HT1080 (cell line): ENCODE measurements at regions not wholly inside any gene's neighbourhood (a gene's known extent, or its start where the extent isn't known, plus 50 kb on each side); places are given as distances from the start of the nearest gene placed in this dataset.
A peak's percentile ranks its signal among the peaks of the same experiment; 100 is the strongest.
"Not testable (repeated sequence)": the region's sequence is repeated elsewhere in the genome, so short reads cannot be mapped to it uniquely, and the experiment has no call there.

Experiments used
- DNase-seq: peaks from one replicate; pipeline ENCODE4 v3.0.0-alpha.2; 2015; ENCODE audit warnings: low read depth

- DNase-seq = no peak
Measured at GRCh38 chr1:101367630-101368029, 130.8 kb downstream of the S1PR1 start.

GRCh38 chr1:101370488-101370887 lies 133.7 kb downstream of the S1PR1 start:
- DNase-seq = no peak

DNA sequence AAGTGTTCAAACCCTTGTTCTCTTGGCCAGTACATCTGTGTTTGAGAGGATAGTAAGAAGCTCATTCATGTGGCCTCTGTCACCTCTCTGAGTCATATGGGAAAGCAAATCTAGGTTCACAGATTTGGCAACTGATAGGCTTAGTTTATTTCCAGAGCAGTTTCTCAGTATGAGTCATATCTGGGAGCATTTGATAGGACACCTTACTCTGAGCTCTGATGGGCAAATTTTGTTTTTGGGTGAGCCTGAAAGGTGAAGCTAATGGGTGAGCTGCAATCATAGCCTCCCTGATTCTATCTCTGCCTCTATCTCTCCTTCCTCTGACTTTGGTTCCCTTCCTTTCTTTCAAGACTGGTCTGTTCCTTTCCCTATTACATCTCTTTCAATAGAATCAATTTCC lies 134.4 kb downstream of the S1PR1 start:
- peak; percentile 89 for DNase-seq

GRCh38 chr1:101373570-101373969 lies 136.8 kb downstream of the S1PR1 start:
- no peak for DNase-seq

- DNase-seq = not testable (repeated sequence)
Measured at GRCh38 chr1:101375448-101375847, 138.6 kb downstream of the S1PR1 start.

DNA sequence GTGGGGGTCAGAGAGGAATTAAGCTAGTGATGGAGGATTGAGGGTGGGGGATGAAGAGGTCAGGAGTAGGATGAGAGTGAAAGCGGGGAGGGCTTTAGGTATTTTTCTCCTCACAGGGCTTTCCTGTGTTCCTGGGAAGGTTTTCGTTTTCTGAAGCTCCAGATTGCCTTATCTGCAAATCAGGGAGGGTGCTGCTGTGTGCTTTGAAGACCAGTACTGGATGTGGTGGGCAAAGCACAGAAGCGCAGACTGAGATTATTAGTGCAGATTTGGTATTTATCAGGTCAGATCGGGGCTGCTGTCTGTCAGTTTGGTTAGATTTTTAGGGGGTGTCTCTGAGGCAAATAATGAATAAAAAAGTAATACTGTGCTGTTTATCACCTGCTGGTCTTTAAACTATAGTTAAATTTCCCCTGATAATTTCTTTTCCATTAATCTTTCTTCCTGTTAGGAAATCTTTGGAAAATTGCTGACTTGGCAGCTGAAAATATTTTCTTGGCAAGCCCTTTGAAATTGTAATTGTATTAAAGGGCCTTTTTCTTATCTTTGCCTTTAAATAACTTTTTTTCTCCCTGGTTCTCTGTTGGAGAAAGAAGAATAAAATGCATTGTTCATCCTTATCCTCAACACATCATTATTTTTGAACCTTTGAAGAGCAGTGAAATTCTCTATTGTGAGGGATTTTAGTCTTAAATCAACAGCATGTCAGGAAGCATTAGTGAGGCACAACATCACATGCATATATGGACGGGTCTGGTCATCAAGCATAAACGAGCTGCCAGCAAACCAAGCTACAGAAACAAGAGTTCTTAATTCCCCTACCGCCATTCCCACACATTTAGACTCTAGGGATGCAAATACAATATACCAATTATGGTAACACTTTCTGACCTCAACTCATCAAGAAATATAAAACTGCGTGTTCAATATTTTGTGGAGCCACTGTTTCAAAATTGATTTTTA lies 139.6 kb downstream of the S1PR1 start:
- DNase-seq = no peak

DNA sequence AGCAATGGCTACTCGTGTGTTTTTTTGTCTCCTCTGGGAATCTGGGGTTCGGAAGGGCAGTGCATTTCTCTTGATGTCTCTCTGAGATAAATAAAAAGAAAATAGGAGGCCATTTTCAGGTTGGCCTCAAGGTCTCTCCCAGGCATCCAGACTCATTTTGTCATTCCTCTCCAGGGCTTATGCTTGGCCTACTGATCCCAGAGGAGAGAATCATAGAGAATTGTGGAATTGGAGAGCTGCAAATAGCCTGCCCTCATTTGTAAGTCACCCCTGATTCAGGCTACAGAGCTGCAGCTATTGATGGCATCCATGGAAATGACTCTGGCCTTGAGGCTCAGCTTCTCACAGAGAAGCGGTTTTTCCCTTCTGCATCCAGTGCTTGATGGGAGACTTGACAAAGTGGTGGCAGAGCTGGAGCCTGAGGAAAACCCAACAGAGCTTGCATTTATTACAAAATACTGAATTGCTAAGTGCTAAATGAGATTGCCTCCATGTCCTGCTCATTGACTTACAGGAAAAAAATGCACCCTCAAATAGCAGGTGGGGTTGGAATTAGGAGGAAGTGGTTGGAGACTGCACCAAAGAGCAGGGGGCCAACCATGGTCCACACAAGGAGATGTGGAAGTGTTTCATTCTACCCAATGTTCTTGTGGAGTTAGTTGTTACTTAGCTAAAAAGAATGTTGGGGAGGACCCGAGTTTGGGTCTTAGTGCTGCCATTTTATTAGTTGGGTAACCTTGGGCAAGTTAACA lies 140.4 kb downstream of the S1PR1 start:
- DNase-seq = no peak

DNA sequence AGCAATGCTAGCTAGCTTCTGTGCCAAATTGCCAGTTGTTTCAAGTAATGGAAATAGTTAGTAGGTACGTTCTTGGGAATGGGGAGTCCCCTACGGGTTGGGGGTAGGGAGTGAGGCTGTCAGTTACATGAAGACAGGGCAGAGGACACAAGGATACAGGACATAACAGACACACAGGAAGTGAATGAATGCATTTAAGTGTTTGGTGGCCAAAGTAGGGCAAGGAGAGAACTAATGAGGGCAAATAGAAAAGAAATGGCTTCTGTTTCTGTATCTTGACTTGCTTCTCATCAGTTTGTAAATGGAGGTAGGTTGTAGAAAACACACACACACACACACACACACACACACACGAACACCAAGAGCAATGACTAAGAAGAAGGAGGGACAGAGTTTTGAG lies 142.2 kb downstream of the S1PR1 start:
- DNase-seq = no peak

DNA sequence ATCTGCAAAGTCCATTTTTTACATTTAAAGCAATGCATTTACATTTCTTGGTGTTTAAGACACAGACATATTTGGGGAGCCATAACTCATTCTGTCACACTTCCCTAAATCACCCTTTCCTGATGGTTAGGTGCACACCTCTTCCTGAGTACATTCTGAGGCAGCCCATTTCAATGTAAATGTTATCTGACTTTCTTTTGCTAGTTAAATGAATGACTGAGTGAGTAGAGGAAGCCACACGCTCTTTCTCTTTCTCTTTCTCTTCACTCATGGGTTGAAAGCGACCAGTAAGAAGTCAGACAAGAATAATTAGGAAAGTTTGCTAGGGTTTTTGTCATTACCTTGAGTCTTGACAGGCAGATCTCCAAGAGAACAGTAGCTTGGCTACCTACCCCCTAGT lies 143.1 kb downstream of the S1PR1 start:
- no peak for DNase-seq

DNA sequence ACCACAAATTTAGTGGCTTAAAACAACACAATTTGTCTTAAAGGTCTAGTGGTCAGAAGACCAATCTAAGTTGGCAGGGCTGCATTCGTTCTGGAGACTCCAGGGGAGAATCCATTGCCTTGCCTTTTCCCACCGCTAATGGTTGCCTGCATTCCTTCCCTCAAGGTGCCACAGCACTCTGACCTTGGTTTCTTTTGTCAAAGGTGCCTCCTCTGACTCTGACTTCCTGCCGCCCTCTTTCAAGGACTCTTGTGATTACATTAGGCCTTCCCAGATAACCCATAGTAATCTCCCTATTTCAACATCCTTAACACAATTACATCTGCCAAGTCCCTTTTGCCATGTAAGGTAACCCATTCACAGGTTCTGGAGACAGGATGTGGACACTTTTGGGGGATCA lies 145.3 kb downstream of the S1PR1 start:
- no peak for DNase-seq

DNA sequence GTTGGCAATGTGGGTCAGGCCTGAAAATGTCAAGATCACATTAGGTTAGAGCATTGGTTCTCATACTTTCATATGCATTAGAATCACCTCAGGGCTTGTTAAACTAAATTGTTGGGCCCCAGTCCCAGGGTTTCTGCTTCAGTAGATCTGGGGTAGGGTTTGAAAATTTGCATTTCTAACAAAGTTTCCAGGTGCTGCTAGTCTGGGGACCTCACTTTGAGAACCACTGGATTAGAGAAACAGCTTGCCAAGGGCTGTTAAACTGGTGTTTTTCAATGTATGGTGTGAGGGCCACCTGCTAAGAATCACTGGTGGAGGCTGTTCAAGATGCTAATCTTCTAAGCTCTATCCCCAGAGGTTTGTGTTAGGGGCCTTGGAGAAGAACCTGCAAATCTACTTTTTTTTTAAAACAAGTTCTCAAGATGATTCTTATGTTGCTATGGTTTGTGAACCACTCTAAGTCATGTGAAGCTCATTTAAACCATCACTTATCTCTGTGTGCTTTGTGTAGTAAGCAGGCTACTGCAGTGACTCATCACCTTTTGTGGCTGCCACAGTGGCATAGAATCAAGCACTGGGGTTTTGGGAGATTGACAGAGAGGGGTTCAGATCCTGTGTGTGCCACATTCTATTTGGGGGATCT lies 152.2 kb downstream of the S1PR1 start:
- peak; percentile 54 for DNase-seq

- no peak for DNase-seq
Measured at GRCh38 chr1:101389547-101389929, 152.7 kb downstream of the S1PR1 start.

DNA sequence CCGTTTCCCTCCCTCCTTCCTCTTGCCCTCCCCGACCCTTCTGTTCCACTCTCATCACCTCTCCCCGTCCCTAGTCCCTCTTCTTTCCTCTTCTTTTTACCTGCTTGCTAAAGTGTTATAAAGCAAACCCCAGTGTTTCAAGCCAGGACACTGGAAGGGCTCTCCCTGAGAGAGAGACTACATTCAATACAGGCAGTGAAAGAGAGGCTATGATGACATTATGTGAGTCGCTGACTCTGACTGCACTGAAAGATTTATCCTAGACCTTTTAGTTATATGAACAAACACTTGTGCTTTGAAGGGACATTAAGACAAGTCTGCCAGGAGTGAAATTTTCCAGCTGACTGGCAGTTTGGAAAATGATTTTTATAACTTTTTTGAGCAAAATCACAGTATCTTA lies 155.7 kb downstream of the S1PR1 start:
- DNase-seq = no peak

DNA sequence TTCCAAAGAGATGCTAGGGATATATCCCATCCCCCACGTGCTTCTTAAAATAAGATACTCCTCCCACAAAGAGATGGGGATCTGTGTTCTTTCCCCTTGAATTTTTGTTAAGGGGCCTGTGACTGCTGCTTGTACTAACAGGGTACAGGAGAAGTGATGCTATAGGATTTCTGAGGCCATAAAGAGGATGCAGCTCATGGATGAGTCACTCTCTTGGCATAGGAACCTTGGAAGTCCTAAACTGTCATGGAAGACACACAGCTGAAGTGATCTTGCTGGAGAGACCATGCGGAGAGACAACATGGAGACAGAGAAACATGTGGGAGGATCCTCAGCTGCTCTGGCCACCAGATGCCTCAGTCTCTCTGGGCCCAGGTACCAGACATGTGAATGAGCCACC lies 157.2 kb downstream of the S1PR1 start:
- peak; percentile 68 for DNase-seq

- no peak for DNase-seq
Measured at GRCh38 chr1:101399222-101399621, 162.4 kb downstream of the S1PR1 start.

DNA sequence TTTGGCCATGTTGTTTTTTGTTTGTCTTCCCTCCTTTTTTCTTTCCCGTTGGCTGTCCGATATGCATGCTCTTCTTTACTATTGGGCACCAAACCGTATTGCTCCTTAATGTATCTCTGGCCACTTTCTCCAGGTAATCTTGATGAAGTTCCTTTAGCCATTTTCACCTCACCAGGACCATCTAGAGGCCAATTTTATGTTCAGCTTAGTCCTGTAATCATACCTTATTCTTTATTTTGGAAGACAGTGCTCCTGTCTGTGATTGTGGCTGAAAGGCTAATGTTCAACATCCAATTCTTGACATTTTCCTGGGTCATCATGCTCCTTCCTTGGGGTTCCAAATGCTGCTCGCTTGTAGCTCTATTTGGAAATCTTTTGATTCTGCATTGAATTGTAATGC lies 169.5 kb downstream of the S1PR1 start:
- DNase-seq = no peak

DNA sequence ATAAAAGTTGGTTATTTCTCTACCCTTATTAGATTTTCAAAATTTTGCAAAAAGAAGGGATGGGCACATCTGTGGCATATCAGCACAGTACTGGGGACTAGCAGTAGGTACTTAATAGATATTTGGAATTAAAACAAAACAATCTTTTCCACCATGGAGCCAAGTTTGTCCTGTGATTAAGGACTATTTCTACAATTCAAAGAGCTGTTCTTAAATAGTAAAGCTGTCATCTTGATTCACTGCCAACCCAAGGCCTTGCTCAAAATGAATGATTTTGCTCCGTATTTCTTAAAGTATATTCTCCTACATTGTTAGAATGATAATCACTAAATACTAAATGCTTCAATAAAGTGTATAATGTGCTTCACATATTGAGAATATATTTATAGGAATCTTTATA lies 169.9 kb downstream of the S1PR1 start:
- no peak for DNase-seq

- no peak for DNase-seq
Measured at GRCh38 chr1:101407505-101408211, 170.8 kb downstream of the S1PR1 start.

GRCh38 chr1:101408212-101409042 lies 171.6 kb downstream of the S1PR1 start:
- no peak for DNase-seq

DNA sequence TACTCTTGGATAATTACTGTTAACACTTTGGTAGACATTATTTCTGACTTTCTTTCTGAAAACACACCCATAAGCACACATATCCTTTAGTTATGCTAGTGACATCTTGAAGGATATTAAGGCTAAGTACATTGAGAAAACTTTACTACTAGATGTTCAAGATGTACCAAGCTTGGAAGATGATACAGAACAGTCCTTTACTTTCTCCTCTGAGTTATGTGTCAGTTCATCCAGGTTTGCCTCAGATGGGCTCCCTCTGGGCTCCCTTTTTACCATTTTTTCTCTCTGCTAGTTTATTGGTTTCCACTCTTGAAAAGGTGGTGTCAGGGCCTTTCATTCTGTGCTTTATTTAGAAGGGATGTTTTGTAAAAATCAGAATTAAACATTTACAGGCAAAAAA lies 172.3 kb downstream of the S1PR1 start:
- no peak for DNase-seq
